Heart left ventricle (tissue), 16 donors: ENCODE measurements at regions not wholly inside any gene's neighbourhood (a gene's known extent, or its start where the extent isn't known, plus 50 kb on each side); places are given as distances from the start of the nearest gene placed in this dataset.

Experiments
- ATAC-seq, 4 donors: fragments of 200-7000 bp; cut with Tn5 transposase; one replicate each; pipeline ENCODE4 v1.9.1; 2020 to 2022; ENCODE audit warnings: moderate library complexity in 4 of 4, mild to moderate bottlenecking in 3 of 4, moderate number of reproducible peaks in 1 of 4
- DNase-seq, 5 donors: peaks; one replicate each; pipeline ENCODE4 v3.0.0-alpha.2; 2020
- H3K27ac ChIP-seq, 12 donors: fragments of 200-600 bp; sonication (generic) in 4 of 12; one replicate each; pipeline versions ENCODE4 v1.5.0 to v1.8.0; 2016 to 2022; ENCODE audit warnings: mild to moderate bottlenecking in 2 of 12
- H3K27me3 ChIP-seq, 9 donors: fragments of 200-600 bp; sonication (generic) in 2 of 9; one replicate each; pipeline versions ENCODE4 v1.5.1 to v1.8.0; 2016 to 2022; ENCODE audit warnings: mild to moderate bottlenecking in 3 of 9
- H3K36me3 ChIP-seq, 9 donors: fragments of 200-600 bp; sonication (generic) in 2 of 9; one replicate each; pipeline versions ENCODE4 v1.5.0 to v1.8.0; 2018 to 2022; ENCODE audit warnings: mild to moderate bottlenecking in 2 of 9
- H3K4me1 ChIP-seq, 12 donors: fragments of 200-600 bp; sonication (generic) in 4 of 12; one replicate each; pipeline versions ENCODE4 v1.5.0 to v1.8.0; 2016 to 2022; ENCODE audit warnings: mild to moderate bottlenecking in 3 of 12
- H3K4me3 ChIP-seq, 12 donors: fragments of 200-600 bp; sonication (generic) in 4 of 12; one replicate each; pipeline versions ENCODE4 v1.5.0 to v1.8.0; 2017 to 2022; ENCODE audit warnings: mild to moderate bottlenecking in 9 of 12, moderate library complexity in 4 of 12
- H3K9me3 ChIP-seq, 12 donors: fragments of 200-600 bp; sonication (generic) in 4 of 12; one replicate each; pipeline versions ENCODE4 v1.5.0 to v1.8.0; 2016 to 2022; ENCODE audit warnings: mild to moderate bottlenecking in 1 of 12
- POLR2A ChIP-seq, 2 donors: fragments of 450-650 bp; IDR thresholded peaks; one replicate each; pipeline ENCODE4 v1.6.1; 2017; ENCODE audit warnings: antibody characterized with exemption in 2 of 2, mild to moderate bottlenecking in 2 of 2, moderate library complexity in 2 of 2
- WGBS, 4 donors: extraction: QIAGEN DNeasy Blood & Tissue Kit in 2 of 4; methylation state at CpG; one replicate each; pipeline versions ENCODE4 v1.1.5 to v1.1.7; 2013 to 2018; 5-methylcytosine and 5-hydroxymethylcytosine counted together
- intact Hi-C, 10 donors: fragments of 100-400 bp; cut with DNase I; formaldehyde crosslinking; loops; one replicate each; pipeline versions ENCODE4 v1.11.1 to v1.14.2; 2022
- TF ChIP-seq, protein P1 (sequence below), 12 donors: fragments of 200-600 bp; sonication (generic) in 4 of 12; IDR thresholded peaks; one replicate each; pipeline versions ENCODE4 v1.5.0 to v1.8.0; 2018 to 2022; ENCODE audit warnings: antibody characterized with exemption in 12 of 12, mild to moderate bottlenecking in 5 of 12
- donor health status: ischemic (EF 13 %, LVEDD 7.1; RV severe dilation, severe dysfunction).
- donor health status: healthy with polysubstance abuse.
- donor health status: DM: no; HTN: yes; CAD: no.
- donor health status: DM: no; HTN: no; CAD: no.
- donor health status: ischemic (EF 25% LVEDD 6.9; RV normal size, moderate dysfunction).
- donor health status: ischemic (EF 25% LVEDD 5.7; RV mildly dilated, moderate dysfunction).
- donor health status: healthy.
- donor health status: DM: yes; HTN: yes; CAD: no.
- donor health status: ischemic (EF 35%, LVEDD 5.7; RV mildly dilated, moderate dysfunction).
- donor health status: nonischemic (EF 11% LVEDD 7.7; RV severe dilation, severe dysfunction).
- donor health status: DM: yes; HTN: yes; CAD: no.
- donor health status: PGD.
- donor health status: ischemic (EF 29% LVEDD 5.4; RV normal size, mild dysfunction).
- donor health status: nonischemic (EF 23%, LVEDD 6.1; RV moderate dilation, normal function).

DNA sequence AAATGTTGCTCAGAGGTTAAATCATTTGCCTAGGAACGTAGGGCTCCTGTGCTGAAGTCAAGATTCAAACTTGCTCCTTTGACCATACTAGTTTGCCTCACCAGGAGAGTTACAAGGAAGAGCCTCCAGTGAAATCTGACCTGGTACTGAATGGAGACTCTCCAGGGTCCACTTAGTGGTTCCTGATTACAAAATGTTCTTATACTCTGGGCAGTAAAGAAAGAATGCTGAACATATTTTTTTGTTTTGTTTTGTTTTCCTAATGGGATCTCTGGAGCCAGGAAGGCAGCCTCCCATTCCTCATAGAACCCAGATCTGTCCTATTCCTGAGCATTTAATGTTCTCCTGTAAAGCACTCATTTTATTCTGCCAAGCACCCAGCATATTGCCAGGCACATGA lies 256.5 kb upstream of the CLINT1 start:
- Histone ChIP-seq H3K9me3 (no peaks in the 10 kb centered on the region), H3K36me3 (no peaks in the 10 kb centered on the region), H3K27me3 (peaks cover 0 to 8% (median 0%) of the 10 kb centered on the region in 9 donors), H3K27ac (no peak overlapping the region), H3K4me3 (no peak overlapping the region), H3K4me1 (no peaks in the 10 kb centered on the region)
- DNase-seq, result no peak
- TF ChIP-seq, protein P1, sequence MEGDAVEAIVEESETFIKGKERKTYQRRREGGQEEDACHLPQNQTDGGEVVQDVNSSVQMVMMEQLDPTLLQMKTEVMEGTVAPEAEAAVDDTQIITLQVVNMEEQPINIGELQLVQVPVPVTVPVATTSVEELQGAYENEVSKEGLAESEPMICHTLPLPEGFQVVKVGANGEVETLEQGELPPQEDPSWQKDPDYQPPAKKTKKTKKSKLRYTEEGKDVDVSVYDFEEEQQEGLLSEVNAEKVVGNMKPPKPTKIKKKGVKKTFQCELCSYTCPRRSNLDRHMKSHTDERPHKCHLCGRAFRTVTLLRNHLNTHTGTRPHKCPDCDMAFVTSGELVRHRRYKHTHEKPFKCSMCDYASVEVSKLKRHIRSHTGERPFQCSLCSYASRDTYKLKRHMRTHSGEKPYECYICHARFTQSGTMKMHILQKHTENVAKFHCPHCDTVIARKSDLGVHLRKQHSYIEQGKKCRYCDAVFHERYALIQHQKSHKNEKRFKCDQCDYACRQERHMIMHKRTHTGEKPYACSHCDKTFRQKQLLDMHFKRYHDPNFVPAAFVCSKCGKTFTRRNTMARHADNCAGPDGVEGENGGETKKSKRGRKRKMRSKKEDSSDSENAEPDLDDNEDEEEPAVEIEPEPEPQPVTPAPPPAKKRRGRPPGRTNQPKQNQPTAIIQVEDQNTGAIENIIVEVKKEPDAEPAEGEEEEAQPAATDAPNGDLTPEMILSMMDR (IDR thresholded peaks at IDR 0.05), result no peak
- no peak for TF ChIP-seq POLR2A (IDR thresholded peaks at IDR 0.05)
- intact Hi-C loops, result no loop called here
- ATAC-seq, result no peak
- 70 to 90% (median 81%) methylated on average over 1 of the region's 1 CpG for WGBS, 4 donors

DNA sequence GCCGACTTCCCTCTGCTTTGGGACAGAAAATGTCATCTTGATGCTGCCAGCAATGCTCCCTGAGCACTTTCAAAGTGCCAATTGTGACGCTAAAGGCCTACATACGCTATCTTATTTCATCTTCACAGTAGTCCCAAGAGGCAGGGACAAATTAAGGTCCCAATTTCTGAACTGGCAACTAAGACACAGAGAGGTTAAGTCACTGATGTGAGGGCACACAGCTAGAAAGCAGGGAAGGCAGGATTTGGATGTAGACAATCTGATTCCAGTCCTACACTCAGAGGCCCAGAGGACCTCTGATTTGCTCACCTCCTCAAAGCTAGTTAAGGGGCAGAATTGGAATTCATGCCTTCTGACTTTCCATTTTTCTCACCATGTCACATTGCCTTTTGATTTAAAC lies 249.2 kb upstream of the CLINT1 start:
- H3K36me3 ChIP-seq, result no peaks in the 10 kb centered on the region
- 76 to 85% (median 79%) methylated on average over 3 of the region's 3 CpGs for WGBS, 4 donors
- intact Hi-C loops, result no loop called here
- no peak overlapping the region for H3K27ac ChIP-seq
- ATAC-seq (no peak), DNase-seq (no peak)
- H3K4me1 ChIP-seq, result no peaks in the 10 kb centered on the region
- TF ChIP-seq POLR2A (IDR thresholded peaks at IDR 0.05), result no peak
- TF ChIP-seq, protein P1 (IDR thresholded peaks at IDR 0.05), result no peak
- H3K4me3 ChIP-seq, result no peak overlapping the region
- no peaks in the 10 kb centered on the region for H3K9me3 ChIP-seq
- no peaks in the 10 kb centered on the region for H3K27me3 ChIP-seq

DNA sequence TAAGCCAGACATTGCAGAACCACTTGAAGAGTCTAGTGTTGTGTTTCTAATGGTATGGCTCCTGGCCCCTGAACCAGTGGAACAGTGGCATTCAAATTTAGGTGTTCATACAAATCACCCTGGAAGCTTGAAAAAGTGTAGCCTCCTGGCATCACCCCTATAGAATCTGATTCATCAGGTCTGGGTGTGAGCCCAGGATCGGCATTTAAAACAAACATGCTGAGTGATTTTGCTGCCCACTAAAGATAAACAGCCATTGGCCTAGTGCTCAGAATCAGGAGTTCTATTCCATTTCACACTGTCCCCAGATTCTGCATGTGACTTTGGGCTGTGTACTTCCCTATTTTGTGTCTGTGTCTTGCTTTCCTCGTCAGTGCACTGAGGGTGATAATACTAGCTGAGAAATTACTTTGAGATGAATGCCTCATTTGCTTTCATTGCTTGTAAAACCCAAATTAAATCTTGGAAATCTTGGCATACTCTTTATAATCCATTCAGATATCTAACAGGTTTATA lies 241.5 kb upstream of the CLINT1 start:
- H3K4me1 ChIP-seq, result no peaks in the 10 kb centered on the region
- intact Hi-C loops, result no loop called here
- H3K36me3 ChIP-seq, result no peaks in the 10 kb centered on the region
- no peaks in the 10 kb centered on the region for H3K27me3 ChIP-seq
- H3K4me3 ChIP-seq, result no peak overlapping the region
- WGBS, 4 donors, result 57 to 68% (median 67%) methylated on average over 2 of the region's 2 CpGs
- peaks cover 0 to 15% (median 0%) of the 10 kb centered on the region in 12 donors for H3K9me3 ChIP-seq
- no peak for ATAC-seq
- no peak overlapping the region for H3K27ac ChIP-seq
- TF ChIP-seq, protein P1 (IDR thresholded peaks at IDR 0.05), result no peak
- no peak for TF ChIP-seq POLR2A (IDR thresholded peaks at IDR 0.05)
- DNase-seq, result no peak

DNA sequence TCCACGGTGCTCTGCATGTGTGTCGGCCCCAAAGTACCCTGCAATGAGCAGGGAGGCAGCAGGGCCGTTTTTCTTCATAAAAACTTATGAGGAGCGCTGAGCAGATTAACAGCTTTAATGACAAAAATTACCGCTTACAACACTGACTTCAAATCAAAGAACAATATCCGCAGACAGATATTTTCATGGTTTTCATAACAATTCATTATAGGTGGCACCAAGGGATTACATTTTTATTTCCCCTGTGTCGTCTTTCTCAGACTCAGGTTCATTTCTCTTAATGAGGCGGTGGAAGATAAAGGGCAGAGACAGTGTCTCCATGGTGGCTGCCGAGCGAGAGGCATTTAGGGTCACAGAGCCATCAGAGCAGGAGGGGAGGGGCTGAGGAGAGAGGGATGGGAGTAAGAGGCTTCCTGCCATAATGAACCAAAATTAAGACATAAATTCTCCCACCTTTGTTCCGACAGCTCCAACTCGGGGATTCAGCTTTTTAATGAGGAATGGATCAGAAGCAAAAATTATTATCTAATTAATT lies 240.7 kb upstream of the CLINT1 start:
- Histone ChIP-seq H3K27me3 (no peaks in the 10 kb centered on the region), H3K36me3 (no peaks in the 10 kb centered on the region), H3K4me3 (no peak overlapping the region), H3K27ac (no peak overlapping the region), H3K9me3 (peaks cover 0 to 15% (median 0%) of the 10 kb centered on the region in 12 donors), H3K4me1 (no peaks in the 10 kb centered on the region)
- intact Hi-C loops, result no loop called here
- no peak for TF ChIP-seq POLR2A (IDR thresholded peaks at IDR 0.05)
- TF ChIP-seq, protein P1 (IDR thresholded peaks at IDR 0.05), result no peak
- no peak for DNase-seq
- WGBS, 4 donors, result 77% methylated on average over 12 of the region's 12 CpGs
- ATAC-seq, result no peak
